Muscle of leg (tissue), 3 donors: ENCODE measurements at regions not wholly inside any gene's neighbourhood (a gene's known extent, or its start where the extent isn't known, plus 50 kb on each side); places are given as distances from the start of the nearest gene placed in this dataset.
"Not testable (repeated sequence)": the region's sequence is repeated elsewhere in the genome, so short reads cannot be mapped to it uniquely, and the experiment has no call there.

ENCODE experiments used
- DNase-seq: peaks from one replicate; pipeline ENCODE4 v3.0.0; 2013
- H3K27ac ChIP-seq: one replicate; pipeline ENCODE4 v1.5.1; 2013; ENCODE audit warnings: mild to moderate bottlenecking, low read length, control low read depth
- H3K27me3 ChIP-seq: one replicate; pipeline ENCODE4 v1.6.1; 2013; ENCODE audit warnings: low read length; ENCODE audit not compliant: control insufficient read depth, insufficient read depth
- H3K36me3 ChIP-seq: one replicate; pipeline ENCODE4 v1.6.1; 2013; ENCODE audit warnings: low read length; ENCODE audit not compliant: control insufficient read depth, insufficient read depth
- H3K4me1 ChIP-seq: one replicate; pipeline ENCODE4 v1.6.1; 2013; ENCODE audit warnings: low read length; ENCODE audit not compliant: control insufficient read depth, insufficient read depth
- H3K4me3 ChIP-seq: one replicate; pipeline ENCODE4 v1.5.1; 2013; ENCODE audit warnings: low read length, control low read depth
- H3K9me3 ChIP-seq: replicated peaks from 2 replicates; pipeline ENCODE4 v1.6.1; 2013; ENCODE audit warnings: low read depth, low read length; ENCODE audit not compliant: control insufficient read depth
- WGBS: methylation state at CpG from one replicate; pipeline ENCODE4 v1.1.5; 2013; ENCODE audit warnings: missing lambda C conversion rate; ENCODE audit not compliant: insufficient coverage; 5-methylcytosine and 5-hydroxymethylcytosine counted together

- H3K27me3 ChIP-seq, DNase-seq: not testable (repeated sequence)
- 71% methylated on average over 2 of the region's 4 CpGs for WGBS
These were observed 3933.4 kb upstream of the OR11H1 start for GRCh38 chr22:11594552-11594951.

GRCh38 chr22:11597666-11598358 is 3930.2 kb upstream of the OR11H1 start:
- H3K27me3 ChIP-seq, H3K36me3 ChIP-seq, DNase-seq, H3K4me3 ChIP-seq, H3K27ac ChIP-seq, H3K4me1 ChIP-seq: not testable (repeated sequence)
- peaks cover 36% of the 10 kb centered on the region for H3K9me3 ChIP-seq
- 84% methylated on average over 33 of the region's 33 CpGs for WGBS

More at GRCh38 chr22:11594552-11594951, 3933.4 kb upstream of the OR11H1 start:
- not testable (repeated sequence) for H3K36me3 ChIP-seq, H3K4me3 ChIP-seq, H3K4me1 ChIP-seq, H3K27ac ChIP-seq
- peaks cover 21% of the 10 kb centered on the region for H3K9me3 ChIP-seq

- Histone ChIP-seq H3K27ac (no peak overlapping the region), H3K36me3 (no peaks in the 10 kb centered on the region), H3K27me3 (no peaks in the 10 kb centered on the region), H3K4me3 (no peak overlapping the region), H3K9me3 (peaks cover 39% of the 10 kb centered on the region), H3K4me1 (no peaks in the 10 kb centered on the region)
- 89% methylated on average over 39 of the region's 44 CpGs for WGBS
- DNase-seq, result no peak
These were observed 3929.2 kb upstream of the OR11H1 start for GRCh38 chr22:11598492-11599440.

- H3K9me3 ChIP-seq, result peaks cover 39% of the 10 kb centered on the region
- WGBS, result 83% methylated on average over 5 of the region's 19 CpGs
- not testable (repeated sequence) for H3K4me3 ChIP-seq, DNase-seq, H3K4me1 ChIP-seq, H3K36me3 ChIP-seq, H3K27ac ChIP-seq, H3K27me3 ChIP-seq
These were observed 3928.5 kb upstream of the OR11H1 start for GRCh38 chr22:11599456-11599855.

GRCh38 chr22:11600161-11600560 is 3927.8 kb upstream of the OR11H1 start:
- H3K4me3 ChIP-seq, H3K36me3 ChIP-seq, H3K27me3 ChIP-seq, H3K27ac ChIP-seq, DNase-seq, H3K4me1 ChIP-seq: not testable (repeated sequence)
- WGBS, result 89% methylated on average over 20 of the region's 23 CpGs
- H3K9me3 ChIP-seq, result peaks cover 39% of the 10 kb centered on the region

- WGBS, result 84% methylated on average over 54 of the region's 59 CpGs
- H3K9me3 ChIP-seq, result peaks cover 47% of the 10 kb centered on the region
- not testable (repeated sequence) for DNase-seq, H3K36me3 ChIP-seq, H3K27me3 ChIP-seq, H3K4me1 ChIP-seq, H3K27ac ChIP-seq, H3K4me3 ChIP-seq
These were observed 3926.8 kb upstream of the OR11H1 start for GRCh38 chr22:11600896-11601890.

GRCh38 chr22:11604635-11605395 is 3923.2 kb upstream of the OR11H1 start:
- 72% methylated on average over 40 of the region's 41 CpGs for WGBS
- peaks cover 35% of the 10 kb centered on the region for H3K9me3 ChIP-seq
- H3K27ac ChIP-seq, H3K36me3 ChIP-seq, H3K27me3 ChIP-seq, H3K4me1 ChIP-seq, H3K4me3 ChIP-seq, DNase-seq: not testable (repeated sequence)

GRCh38 chr22:11605468-11605981 is 3922.5 kb upstream of the OR11H1 start:
- Histone ChIP-seq H3K9me3 (peaks cover 34% of the 10 kb centered on the region), H3K4me3 (no peak overlapping the region), H3K36me3 (no peaks in the 10 kb centered on the region), H3K27me3 (no peaks in the 10 kb centered on the region), H3K4me1 (no peaks in the 10 kb centered on the region), H3K27ac (no peak overlapping the region)
- 83% methylated on average over 30 of the region's 30 CpGs for WGBS
- DNase-seq, result no peak
